ENCODE measurements at regions not wholly inside any gene's neighbourhood (a gene's known extent, or its start where the extent isn't known, plus 50 kb on each side); places are given as distances from the start of the nearest gene placed in this dataset.

- H3K79me2 ChIP-seq (ENCODE audit: insufficient read depth, low read length) = no peaks in the 10 kb centered on the region
- DNase-seq (ENCODE audit: low read depth) (no peak), FAIRE-seq (no peak)
- H3K4me2 ChIP-seq (ENCODE audit: low read length) = no peak overlapping the region
- H3K4me3 ChIP-seq (ENCODE audit: insufficient read depth, low read depth, low read length) = no peak overlapping the region
- TF ChIP-seq EZH2 (IDR thresholded peaks at IDR 0.05; ENCODE audit: insufficient read depth, low read length) = no peak
- TF ChIP-seq, protein P1, sequence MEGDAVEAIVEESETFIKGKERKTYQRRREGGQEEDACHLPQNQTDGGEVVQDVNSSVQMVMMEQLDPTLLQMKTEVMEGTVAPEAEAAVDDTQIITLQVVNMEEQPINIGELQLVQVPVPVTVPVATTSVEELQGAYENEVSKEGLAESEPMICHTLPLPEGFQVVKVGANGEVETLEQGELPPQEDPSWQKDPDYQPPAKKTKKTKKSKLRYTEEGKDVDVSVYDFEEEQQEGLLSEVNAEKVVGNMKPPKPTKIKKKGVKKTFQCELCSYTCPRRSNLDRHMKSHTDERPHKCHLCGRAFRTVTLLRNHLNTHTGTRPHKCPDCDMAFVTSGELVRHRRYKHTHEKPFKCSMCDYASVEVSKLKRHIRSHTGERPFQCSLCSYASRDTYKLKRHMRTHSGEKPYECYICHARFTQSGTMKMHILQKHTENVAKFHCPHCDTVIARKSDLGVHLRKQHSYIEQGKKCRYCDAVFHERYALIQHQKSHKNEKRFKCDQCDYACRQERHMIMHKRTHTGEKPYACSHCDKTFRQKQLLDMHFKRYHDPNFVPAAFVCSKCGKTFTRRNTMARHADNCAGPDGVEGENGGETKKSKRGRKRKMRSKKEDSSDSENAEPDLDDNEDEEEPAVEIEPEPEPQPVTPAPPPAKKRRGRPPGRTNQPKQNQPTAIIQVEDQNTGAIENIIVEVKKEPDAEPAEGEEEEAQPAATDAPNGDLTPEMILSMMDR (IDR thresholded peaks at IDR 0.05; ENCODE audit: insufficient read depth, low read depth, low read length) = no peak
- Mint-ChIP-seq H3K27ac (ENCODE audit: unreplicated experiment) (no peak overlapping the region), H3K27me3 (ENCODE audit: low read depth, unreplicated experiment) (peaks cover 12% of the 10 kb centered on the region), H3K9me3 (ENCODE audit: unreplicated experiment) (no peaks in the 10 kb centered on the region), H3K4me3 (ENCODE audit: unreplicated experiment) (no peak overlapping the region), H3K36me3 (ENCODE audit: low read depth, unreplicated experiment) (no peaks in the 10 kb centered on the region), H3K4me1 (ENCODE audit: low read depth, unreplicated experiment) (no peaks in the 10 kb centered on the region)
- no peak overlapping the region for H3K27ac ChIP-seq (ENCODE audit: low read depth, low read length)
- H4K20me1 ChIP-seq (ENCODE audit: insufficient read depth, low read length) = no peaks in the 10 kb centered on the region
- no peaks in the 10 kb centered on the region for H3K9me3 ChIP-seq (ENCODE audit: insufficient read depth, low read depth, low read length)
- H3K36me3 ChIP-seq (ENCODE audit: insufficient read depth, low read length) = no peaks in the 10 kb centered on the region
- no peak overlapping the region for H2AFZ ChIP-seq (ENCODE audit: low read depth, low read length)
- peaks cover 8% of the 10 kb centered on the region for H3K27me3 ChIP-seq (ENCODE audit: insufficient read depth, low read length)
- H3K4me1 ChIP-seq (ENCODE audit: insufficient read depth, low read length) = no peaks in the 10 kb centered on the region
- no peak overlapping the region for H3K9ac ChIP-seq (ENCODE audit: low read length)
Measured at GRCh38 chr16:86419518-86419917, 90.8 kb upstream of the FOXF1 start.

GRCh38 chr16:86421995-86422394, 88.3 kb upstream of the FOXF1 start:
- H3K27me3 ChIP-seq (ENCODE audit: insufficient read depth, low read length) = peaks cover 2% of the 10 kb centered on the region
- no peaks in the 10 kb centered on the region for H3K4me1 Mint-ChIP-seq (ENCODE audit: low read depth, unreplicated experiment)
- TF ChIP-seq EZH2 (IDR thresholded peaks at IDR 0.05; ENCODE audit: insufficient read depth, low read length) = no peak
- TF ChIP-seq, protein P1 (IDR thresholded peaks at IDR 0.05; ENCODE audit: insufficient read depth, low read depth, low read length) = no peak
- no peaks in the 10 kb centered on the region for H3K4me1 ChIP-seq (ENCODE audit: insufficient read depth, low read length)
- H3K36me3 ChIP-seq (ENCODE audit: insufficient read depth, low read length) = no peaks in the 10 kb centered on the region
- no peaks in the 10 kb centered on the region for H3K9me3 ChIP-seq (ENCODE audit: insufficient read depth, low read depth, low read length)
- DNase-seq (ENCODE audit: low read depth) (no peak), FAIRE-seq (no peak)
- H3K27me3 Mint-ChIP-seq (ENCODE audit: low read depth, unreplicated experiment) = peaks cover 9% of the 10 kb centered on the region
- no peak overlapping the region for H2AFZ ChIP-seq (ENCODE audit: low read depth, low read length)
- no peak overlapping the region for H3K4me3 ChIP-seq (ENCODE audit: insufficient read depth, low read depth, low read length)
- H3K4me3 Mint-ChIP-seq (ENCODE audit: unreplicated experiment) = no peak overlapping the region
- no peak overlapping the region for H3K9ac ChIP-seq (ENCODE audit: low read length)
- H4K20me1 ChIP-seq (ENCODE audit: insufficient read depth, low read length) = no peaks in the 10 kb centered on the region
- no peak overlapping the region for H3K27ac Mint-ChIP-seq (ENCODE audit: unreplicated experiment)
- H3K4me2 ChIP-seq (ENCODE audit: low read length) = no peak overlapping the region
- no peak overlapping the region for H3K27ac ChIP-seq (ENCODE audit: low read depth, low read length)
- no peaks in the 10 kb centered on the region for H3K9me3 Mint-ChIP-seq (ENCODE audit: unreplicated experiment)
- no peaks in the 10 kb centered on the region for H3K36me3 Mint-ChIP-seq (ENCODE audit: low read depth, unreplicated experiment)
- no peaks in the 10 kb centered on the region for H3K79me2 ChIP-seq (ENCODE audit: insufficient read depth, low read length)

GRCh38 chr16:86424398-86424797, 85.9 kb upstream of the FOXF1 start:
- FAIRE-seq (no peak), DNase-seq (ENCODE audit: low read depth) (peak; percentile 10)
- no peak overlapping the region for H3K4me3 ChIP-seq (ENCODE audit: insufficient read depth, low read depth, low read length)
- no peak overlapping the region for H3K9ac ChIP-seq (ENCODE audit: low read length)
- no peaks in the 10 kb centered on the region for H3K79me2 ChIP-seq (ENCODE audit: insufficient read depth, low read length)
- Mint-ChIP-seq H3K4me3 (ENCODE audit: unreplicated experiment) (no peak overlapping the region), H3K27ac (ENCODE audit: unreplicated experiment) (no peak overlapping the region), H3K9me3 (ENCODE audit: unreplicated experiment) (peaks cover 2% of the 10 kb centered on the region), H3K27me3 (ENCODE audit: low read depth, unreplicated experiment) (peaks cover 13% of the 10 kb centered on the region), H3K36me3 (ENCODE audit: low read depth, unreplicated experiment) (no peaks in the 10 kb centered on the region), H3K4me1 (ENCODE audit: low read depth, unreplicated experiment) (peaks cover 6% of the 10 kb centered on the region)
- no peak overlapping the region for H3K4me2 ChIP-seq (ENCODE audit: low read length)
- H3K4me1 ChIP-seq (ENCODE audit: insufficient read depth, low read length) = no peaks in the 10 kb centered on the region
- no peaks in the 10 kb centered on the region for H4K20me1 ChIP-seq (ENCODE audit: insufficient read depth, low read length)
- peaks cover 2% of the 10 kb centered on the region for H3K27me3 ChIP-seq (ENCODE audit: insufficient read depth, low read length)
- TF ChIP-seq, protein P1 (IDR thresholded peaks at IDR 0.05; ENCODE audit: insufficient read depth, low read depth, low read length) = no peak
- TF ChIP-seq EZH2 (IDR thresholded peaks at IDR 0.05; ENCODE audit: insufficient read depth, low read length) = no peak
- no peaks in the 10 kb centered on the region for H3K9me3 ChIP-seq (ENCODE audit: insufficient read depth, low read depth, low read length)
- H2AFZ ChIP-seq (ENCODE audit: low read depth, low read length) = peak overlapping the region; percentile 21
- H3K27ac ChIP-seq (ENCODE audit: low read depth, low read length) = no peak overlapping the region
- H3K36me3 ChIP-seq (ENCODE audit: insufficient read depth, low read length) = no peaks in the 10 kb centered on the region

Measured in astrocyte (in vitro differentiated cells and primary cell).